HK-2 (cell line): ENCODE measurements at regions not wholly inside any gene's neighbourhood (a gene's known extent, or its start where the extent isn't known, plus 50 kb on each side); places are given as distances from the start of the nearest gene placed in this dataset.
"Not testable (repeated sequence)": the region's sequence is repeated elsewhere in the genome, so short reads cannot be mapped to it uniquely, and the experiment has no call there.

Experiments used
- DNase-seq: peaks from one replicate; pipeline ENCODE4 v3.0.0-alpha.2; 2018; ENCODE audit not compliant: unreplicated experiment

DNA sequence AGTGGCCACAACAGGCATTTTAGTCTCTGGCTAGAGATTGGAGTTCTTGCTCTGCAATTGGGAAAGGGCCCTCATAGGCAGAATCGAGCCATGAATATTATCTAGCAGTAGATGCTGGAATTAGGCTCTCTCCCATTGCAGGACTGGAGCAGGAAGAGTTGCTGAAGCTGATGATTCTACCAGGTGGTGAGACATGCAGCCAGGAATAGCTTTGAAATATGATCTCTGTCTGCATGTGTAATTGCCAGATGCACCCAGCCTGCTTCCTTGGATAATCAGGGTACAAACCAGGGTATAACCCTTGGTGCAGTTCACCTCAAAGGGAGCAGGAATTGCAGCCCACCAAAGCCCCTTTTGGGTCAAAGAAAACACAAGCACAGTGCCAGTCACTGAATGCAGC lies 211.4 kb upstream of the FTMT start:
- no peak for DNase-seq

DNA sequence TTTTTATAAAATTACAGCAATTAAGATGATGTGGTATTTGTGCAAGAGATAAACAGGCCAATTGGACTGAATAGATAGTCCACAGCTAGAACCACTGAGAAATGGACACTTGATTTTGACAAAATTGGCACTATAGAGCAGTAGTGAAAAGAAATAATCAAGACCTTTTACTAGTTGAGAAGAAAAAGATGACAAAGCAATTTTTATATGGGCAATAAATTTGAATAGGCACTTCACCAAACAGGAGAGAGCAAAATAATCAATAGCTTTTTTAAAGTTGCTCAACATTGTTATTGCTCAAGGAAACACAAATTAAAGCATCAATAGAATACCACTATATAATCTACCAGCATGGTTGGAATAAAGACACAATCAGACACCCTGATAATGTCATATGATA lies 193.5 kb upstream of the FTMT start:
- no peak for DNase-seq

DNA sequence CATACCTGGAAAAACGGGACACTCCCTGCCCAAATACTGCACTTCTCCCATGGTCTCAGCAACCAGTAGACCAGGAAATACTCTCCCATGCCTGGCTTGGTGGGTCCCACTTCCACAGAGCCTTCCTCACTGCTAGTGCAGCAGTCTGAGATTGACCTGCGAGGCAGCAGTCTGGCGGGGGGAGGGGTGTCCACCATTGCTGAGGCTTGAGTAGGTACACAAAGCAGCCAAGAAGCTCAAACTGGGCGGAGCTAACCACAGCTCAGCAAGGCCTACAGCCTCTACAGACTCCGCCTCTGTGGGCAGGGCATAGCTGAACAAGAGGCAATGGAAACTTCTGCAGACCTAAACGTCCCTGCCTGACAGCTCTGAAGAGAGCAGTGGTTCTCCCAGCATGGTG lies 191.5 kb upstream of the FTMT start:
- DNase-seq, result no peak

DNA sequence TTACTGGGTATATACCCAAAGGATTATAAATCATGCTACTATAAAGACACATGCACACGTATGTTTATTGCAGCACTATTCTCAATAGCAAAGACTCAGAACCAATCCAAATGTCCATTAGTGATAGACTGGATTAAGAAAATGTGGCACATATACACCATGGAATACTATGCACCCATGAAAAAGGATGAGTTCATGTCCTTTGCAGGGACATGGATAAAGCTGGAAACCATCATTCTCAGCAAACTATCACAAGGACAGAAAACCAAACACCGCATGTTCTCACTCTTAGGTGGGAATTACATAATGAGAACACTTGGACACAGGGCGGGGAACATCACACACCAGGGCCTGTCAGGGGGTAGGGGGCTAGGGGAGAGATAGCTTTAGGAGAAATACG lies 186.1 kb upstream of the FTMT start:
- not testable (repeated sequence) for DNase-seq

DNA sequence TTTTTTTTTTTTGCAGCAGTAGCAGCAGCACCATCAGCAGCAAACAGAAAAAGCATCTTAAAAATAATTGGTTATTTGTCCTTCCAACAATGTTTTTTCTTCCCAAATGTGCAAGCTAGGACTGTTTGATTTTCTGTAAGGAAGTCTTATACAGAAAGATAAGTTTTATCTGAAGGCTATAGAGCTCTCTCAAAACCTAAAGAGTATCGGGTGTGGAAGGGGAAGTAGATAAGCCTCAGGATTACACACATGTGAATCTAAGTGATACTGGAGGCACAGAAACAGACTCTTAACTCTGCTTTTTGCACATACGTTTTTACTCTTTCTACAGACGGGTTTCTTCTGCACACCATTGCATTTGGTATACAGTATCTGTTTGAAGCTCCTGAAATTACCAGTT lies 184.4 kb upstream of the FTMT start:
- DNase-seq, result no peak

DNA sequence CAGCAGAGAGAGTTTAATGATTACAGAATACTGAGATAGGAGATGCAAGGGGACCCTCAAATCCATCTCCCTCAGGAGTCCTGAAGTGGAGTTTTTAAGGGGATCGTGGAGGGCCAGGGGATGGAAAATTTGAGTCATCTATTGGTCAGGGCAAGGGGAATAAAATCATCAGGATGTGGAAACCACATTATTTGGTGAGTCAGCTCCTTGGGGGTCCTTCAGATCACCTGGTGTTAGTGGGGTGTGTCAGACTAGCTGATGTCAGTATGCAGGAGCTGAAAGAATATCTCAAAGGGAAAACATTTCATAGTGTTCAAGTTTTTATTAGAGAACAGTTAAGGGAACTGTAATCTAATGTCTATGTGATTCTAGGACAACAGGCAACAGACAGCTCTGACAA lies 183.0 kb upstream of the FTMT start:
- peak; percentile 33 for DNase-seq

DNA sequence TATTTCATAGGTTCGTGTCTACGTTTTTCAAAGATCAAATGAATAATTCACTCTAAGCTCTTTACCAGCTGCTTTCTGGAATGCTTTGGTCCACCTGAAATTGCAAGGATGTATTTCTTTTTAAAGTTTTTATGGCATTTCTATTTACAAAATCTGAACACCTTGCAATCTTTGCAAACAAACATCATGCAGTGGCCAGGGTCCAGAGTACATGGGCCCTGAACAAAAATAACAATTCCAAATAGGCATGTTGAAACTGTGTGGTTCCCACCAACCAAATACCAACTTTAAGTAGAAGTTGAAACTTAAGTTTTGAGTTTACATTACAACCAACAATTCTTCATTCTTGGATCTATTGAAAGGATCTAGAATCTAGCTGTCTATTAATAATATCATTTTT lies 180.1 kb upstream of the FTMT start:
- DNase-seq, result no peak

DNA sequence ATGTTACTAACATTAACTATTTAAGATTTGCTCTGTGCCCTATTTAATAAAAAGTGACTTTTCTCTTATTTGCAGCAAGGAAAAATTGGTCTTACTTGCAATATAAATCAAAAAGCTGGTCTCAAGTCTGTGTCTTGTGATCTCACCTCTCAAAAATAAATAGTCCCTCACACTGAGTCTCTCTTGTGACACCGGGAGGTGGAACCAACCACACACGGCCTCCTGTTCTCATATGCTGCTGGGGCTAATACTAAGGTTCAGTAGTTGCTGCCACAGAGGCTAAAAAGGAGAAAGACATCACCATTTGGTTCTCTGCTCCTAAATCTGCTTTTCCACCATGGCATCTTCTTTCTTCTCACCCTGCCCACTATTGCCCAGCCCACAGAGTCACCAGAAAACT lies 175.8 kb upstream of the FTMT start:
- no peak for DNase-seq

DNA sequence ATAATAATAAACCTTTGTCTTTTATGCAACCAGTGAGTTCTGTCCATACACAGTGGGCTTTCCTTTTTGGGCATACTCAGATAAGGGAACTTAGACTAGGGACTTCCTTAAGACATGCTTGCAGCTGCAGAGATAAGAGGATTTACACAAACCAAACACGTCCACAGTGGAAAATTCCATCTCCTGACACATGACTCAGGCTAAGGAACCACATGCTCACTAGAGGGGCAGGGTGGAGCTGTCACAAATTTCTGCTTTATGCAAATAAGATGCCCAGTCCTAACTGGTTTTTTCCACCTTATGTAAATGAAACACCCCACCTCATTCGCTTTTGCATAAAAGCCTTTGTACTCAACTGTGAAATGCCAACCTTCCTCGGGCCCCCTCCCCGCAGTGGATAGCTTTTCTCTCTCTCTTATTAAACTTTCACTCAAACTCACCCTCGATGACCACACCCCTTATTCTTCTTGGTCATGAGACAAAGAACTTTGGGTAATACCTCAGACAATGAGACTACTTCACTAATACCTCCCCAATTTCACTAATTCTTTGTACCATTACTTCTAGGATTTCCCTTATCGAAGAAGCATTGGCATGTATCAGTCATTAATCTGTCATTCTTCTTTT lies 170.3 kb upstream of the FTMT start:
- DNase-seq, result no peak

DNA sequence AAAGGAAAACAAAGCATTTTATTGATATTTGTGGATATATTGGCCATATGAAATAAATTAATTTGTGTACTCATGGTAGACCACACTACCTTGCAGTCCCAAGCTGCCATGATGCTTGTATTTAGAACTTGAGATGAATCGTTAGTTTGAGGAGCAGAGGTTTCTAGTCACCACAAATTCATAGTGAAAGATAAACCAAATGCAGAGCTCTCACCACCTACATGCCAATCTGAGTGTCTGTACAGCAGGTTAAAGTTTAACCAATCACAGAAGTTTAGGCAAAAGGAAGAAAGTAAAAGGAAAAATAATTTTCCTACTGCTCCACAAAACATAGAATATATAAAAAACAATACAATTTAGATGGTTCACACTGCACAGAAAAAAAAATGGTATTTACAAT lies 163.6 kb upstream of the FTMT start:
- DNase-seq, result no peak

DNA sequence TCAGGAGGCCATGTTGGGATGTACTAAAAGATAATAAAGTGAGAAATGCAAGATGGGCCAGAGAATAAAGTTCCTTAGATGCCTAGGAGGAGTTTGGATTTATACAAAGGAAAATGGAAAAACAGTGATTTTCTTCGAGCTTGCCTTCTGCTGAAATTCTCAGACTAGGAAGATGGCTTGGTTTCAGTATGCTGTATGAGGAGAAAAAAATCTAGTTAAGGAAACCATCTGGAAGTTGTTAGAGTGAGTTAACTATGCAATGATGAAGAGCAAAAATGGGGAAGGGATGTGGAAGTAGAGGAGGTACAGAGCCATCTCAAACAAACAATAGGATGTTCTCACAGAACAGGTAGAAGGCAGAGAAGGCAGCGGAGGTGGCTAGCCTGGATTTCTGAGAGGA lies 162.9 kb upstream of the FTMT start:
- no peak for DNase-seq

DNA sequence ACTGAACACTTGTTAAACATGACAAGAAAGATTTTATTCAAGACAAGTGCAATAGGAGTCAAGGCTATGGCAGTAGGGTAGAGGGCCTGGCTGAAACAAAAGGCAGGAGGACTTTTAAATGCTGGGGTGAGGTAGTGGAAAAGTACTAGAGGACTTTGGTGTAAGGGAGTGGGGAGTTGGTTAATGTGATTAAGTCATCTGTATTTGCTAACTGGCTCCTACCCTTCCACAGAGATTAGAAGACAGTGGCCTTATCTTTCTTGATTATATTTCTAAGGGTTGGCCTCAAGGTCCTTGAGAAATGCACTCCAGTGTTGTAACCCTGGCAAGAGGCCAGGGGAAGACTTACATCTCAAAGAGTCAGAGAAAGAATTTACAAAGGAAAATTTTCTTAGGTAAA lies 160.2 kb upstream of the FTMT start:
- no peak for DNase-seq

DNA sequence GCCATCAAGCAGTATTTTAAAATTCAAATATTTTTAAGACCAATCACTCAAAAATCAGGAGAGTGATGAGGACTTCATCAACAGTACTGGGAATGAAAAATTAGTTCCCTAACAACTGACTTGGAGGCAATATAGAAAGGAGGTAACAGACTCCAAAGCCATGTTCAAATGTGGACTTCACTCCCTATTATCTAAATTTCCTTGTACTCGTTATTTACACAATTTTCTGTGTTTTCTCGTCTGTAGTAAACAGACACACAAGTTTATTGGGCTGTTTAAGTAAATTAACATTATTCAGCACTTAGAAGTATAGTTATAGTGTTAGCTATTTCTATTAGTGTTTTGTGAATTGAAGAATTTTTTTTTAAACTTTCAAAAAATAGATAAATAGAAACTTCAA lies 159.5 kb upstream of the FTMT start:
- no peak for DNase-seq

DNA sequence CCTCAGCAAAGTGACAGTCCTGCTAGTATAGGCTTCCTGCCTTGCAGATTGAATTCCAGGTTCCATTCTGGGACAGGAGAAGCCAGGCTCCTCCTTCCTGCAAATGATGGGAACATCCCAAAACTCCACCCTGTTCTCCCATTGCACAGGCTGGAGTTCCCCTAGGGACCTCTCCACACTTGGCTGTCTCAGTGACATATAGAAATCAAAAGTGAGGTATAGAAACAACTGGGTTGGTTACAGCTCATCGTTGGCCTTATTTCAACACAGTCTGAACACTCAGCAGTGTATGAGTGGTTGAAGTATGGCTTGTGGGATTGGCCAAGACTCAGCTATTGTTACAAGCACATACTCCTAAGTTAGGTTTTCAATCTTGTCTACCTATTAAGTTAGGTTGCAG lies 157.8 kb upstream of the FTMT start:
- DNase-seq, result no peak

DNA sequence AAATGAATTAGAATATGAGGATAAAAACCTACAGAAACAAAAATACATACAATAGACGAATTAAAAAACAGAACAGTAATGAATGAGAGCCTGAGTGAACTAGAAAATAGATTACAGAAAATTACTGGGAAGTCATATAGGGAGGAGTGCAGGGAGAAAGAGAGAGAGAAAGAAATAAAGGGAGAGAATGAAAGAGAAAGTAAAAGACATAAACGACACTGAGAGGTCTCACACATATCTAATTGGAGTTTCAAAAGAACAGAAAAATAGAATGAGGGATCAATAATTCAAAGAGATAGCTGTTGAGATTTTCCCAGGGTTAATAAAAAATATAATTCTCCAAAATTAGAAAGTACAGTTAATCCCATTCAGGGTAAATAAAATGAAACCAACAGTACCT lies 156.4 kb upstream of the FTMT start:
- DNase-seq, result no peak

DNA sequence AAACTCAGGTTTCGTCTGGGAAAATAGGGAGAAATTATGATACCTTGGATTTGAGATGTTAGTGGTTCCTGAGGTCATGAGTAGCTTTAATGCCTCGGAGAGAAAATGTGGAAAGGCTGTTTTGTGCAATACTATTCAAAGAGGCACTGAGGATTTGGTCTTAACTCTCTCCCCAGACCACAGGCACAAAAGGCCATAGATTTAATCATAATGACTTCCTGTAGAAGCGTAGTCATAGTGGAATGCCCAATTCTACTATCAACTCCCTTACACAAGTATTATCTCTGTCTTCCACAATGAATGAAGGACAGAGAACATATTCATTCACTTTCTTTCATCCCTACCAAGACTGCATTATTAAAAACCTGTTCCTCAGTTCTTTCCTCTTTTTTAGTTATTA lies 153.0 kb upstream of the FTMT start:
- no peak for DNase-seq

DNA sequence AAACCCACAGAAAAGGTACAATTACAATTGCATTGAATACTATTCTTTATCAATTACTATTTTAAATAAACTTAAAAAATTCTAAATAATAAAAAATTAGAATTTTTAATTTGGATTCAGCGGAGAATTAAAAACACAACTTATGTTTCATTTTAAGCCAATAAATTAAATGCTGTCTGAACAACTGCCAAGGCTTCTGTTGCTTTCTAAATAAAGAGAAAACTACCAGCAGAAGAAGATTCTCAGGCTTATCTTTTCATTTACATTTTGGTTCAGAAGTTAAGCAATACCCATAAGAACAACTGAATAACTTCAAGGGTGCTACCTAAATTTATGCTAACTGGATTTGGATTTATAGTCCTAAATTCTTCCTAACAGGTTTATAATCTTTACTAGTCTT lies 150.0 kb upstream of the FTMT start:
- DNase-seq, result no peak

DNA sequence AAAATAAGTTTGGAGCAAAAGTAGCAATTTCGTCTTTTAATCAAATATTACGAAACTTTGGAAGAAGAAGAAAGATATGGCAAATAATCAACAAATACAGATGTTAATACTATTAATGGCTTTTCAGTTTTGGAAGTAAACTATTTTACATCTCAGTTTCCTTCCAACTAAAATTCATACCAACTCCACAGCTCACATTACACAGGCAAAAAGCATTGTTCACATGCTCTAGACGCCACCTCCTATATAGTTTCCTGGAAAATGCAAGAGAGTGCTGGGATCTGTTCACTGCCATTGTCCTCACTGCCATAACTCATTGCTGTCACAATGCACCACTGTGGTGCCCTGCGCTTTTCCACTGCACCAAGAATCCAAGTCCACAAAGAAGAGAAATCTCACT lies 149.0 kb upstream of the FTMT start:
- no peak for DNase-seq

DNA sequence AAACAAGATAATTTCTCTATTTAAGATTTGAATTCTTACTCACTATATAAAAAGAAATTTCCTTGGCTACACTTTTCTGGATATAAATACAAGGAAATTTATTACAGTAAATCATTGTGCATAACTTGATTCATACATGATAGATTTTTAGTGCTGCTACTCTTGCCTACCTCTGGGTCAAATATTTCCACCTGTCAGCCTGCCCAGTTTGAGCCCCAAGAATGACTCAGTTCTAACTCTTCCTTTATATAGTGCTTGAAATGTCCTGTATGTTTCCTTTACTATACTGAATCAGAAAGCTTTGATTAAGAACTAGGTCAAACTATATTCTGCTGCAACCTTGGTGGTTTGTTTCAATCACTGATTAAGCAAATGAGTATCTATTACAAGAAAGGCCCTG lies 147.4 kb upstream of the FTMT start:
- DNase-seq, result no peak

DNA sequence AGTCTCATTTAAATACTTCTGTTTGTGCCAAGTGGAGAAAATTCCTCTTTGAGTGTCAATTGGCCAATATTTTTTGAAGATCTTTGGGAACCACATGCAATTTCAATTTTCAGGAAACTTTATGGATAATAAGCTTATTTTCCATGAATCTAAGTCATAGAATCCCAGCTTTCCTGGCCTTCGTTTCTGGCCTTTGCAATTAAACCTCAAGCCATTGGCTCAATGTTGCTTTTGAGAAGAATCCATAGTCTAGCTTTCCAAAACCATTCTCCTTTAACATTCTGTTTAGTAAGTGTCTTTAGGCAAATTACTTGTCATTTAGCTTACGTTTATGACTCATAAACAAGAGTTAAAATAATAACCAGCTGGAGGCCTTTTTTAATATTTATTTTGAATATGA lies 145.0 kb upstream of the FTMT start:
- no peak for DNase-seq

DNA sequence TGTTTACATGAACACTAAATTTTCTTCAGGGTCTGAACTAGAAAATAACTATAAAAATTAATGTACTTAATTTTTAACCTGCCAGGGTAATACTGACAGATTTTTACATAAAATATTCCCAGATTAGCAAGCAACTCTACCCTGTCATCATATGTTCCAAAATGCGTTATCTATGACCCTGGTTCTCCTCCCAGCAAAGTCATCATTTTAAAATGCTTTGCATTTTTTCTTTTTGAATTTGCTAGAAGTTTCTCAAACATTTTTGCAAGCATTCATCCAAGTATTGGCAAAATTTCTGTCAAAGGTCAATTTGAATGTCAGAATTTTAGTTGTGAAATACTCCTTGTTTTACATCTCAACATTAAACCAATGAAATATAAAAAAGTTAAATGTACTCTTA lies 144.5 kb upstream of the FTMT start:
- DNase-seq, result no peak

DNA sequence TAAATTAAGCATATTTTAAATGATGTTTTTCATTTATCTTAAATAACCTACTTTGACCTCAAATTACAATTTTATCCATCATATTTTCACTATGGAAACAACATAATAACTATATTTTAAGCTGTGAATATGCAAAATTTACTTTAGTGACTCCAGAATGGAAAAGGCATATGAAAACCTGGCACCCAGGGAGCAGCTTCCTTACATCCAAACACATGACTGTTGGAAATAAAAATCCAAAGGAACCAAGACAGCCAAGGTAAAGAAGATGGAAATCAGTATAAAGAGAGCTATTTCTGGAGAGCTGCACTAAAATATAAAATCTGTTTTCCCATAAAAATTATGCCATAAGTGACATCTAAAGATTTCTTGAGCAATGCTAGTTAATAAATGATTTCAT lies 140.3 kb upstream of the FTMT start:
- no peak for DNase-seq

DNA sequence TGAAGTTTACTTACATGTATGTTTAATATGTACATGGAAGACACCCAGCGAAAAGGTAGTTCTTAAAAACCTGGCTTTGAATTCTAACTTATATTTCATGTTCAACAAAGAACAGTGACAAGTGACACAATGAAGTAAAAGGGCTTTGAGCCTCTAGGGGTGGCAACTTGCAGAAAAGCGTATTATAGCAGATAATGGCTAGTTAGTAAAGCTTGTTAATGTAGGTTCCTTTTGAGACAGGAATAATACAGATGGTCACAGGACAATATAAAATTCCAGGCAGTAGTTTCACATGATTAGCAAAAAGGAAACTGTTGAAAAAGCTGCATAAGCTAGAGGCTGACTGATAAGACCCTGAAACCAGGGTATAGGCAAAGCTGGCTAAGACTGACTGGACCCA lies 132.4 kb upstream of the FTMT start:
- DNase-seq, result no peak

DNA sequence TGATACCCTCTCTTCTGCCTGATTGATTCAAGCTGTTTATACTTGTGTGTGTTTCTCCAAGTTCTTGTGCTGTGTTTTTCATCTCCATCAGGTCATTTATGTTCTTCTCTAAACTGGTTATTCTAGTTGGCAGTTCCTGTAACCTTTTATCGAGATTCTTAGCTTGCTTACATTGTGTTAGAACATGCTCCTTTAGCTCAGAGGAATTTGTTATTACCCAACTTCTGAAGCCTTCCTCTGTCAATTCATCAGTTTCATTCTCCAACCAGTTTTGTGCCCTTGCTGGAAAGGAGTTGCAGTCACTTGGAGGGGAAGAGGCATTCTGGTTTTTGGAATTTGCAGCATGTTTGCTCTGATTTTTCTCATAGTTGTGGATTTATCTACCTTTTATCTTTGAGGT lies 126.2 kb upstream of the FTMT start:
- DNase-seq, result no peak

DNA sequence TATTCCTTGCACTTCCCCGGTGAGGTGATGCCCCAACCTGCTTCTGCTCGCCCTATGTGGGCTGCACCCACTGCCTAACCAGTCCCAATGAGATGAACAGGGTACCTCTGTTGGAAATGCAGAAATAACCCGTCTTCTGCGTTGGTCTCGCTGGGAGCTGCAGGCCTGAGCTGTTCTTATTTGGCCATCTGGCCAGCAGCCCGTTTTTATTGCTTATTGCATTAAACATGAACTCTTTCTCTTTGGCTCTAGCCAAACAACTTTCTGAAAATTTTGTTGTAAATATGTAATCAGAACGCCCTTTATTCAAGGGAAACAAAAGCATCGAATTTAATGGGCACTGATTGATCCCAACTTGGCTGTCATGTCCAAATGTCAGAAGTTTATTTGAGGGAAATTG lies 124.7 kb upstream of the FTMT start:
- DNase-seq, result no peak
